Inflammatory macrophage treated with lipopolysaccharide for 4 hours (primary cell): ENCODE measurements at regions not wholly inside any gene's neighbourhood (a gene's known extent, or its start where the extent isn't known, plus 50 kb on each side); places are given as distances from the start of the nearest gene placed in this dataset.

ENCODE experiments used
- DNase-seq: peaks from one replicate; pipeline ENCODE4 v3.0.0-alpha.2; 2020

DNA sequence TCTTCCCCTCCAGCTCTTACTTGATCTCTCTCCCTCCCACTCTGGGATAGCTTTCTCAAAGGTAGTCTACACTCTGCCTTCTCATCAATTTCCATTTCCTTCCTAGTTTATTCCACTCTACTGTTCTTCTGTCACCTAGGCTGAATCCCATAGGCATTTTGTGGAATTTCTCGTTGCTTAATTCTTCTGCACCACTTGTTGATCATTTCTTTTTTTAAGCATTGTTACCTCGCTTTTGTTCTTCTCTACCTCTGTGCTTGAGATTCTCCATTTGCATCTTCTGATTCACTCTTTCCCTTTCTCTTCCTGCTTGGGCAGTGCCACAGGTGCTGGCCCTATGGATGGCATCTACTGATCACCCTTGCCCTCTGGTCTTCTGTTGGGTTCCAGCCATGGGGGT lies 567.2 kb downstream of the CDH26 start:
- DNase-seq: no peak

DNA sequence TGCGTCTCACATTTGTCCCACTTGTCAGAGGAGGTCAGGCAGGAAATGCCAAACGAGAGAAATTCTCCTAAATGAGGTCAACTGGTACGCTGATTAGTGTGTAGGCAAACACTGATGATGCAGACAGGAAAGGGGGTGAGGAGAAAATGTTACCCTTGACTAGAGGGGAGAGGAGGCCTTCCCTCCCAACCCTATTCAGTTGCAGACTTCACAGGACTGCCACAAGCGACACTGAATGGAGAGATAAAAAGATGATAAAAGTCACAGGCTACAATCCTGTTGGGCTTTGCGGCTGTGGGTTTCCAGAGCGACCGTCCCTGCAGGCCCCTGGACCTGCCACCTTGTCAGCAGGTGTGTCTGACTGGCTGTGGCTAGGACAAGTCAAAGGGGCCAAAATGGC lies 569.4 kb downstream of the CDH26 start:
- no peak for DNase-seq

DNA sequence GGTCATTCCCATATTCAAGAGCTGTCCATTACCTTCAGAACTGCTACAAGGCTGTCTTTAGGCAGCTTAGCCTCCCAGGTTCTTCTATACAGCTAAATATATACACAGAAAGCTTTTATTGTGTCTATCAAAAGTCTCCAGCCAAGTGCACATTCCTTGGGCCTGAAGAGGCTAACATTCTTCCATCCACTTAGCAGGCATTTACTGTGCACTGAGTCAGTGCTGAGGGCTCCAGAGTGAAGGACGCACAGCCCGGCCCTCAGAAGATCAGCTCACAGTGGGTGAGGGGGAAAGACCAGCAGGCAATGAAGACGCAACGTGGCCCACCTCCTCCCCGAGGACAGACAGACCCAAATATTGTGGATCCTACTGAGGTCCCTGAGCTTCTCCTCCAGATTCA lies 569.9 kb downstream of the CDH26 start:
- no peak for DNase-seq

DNA sequence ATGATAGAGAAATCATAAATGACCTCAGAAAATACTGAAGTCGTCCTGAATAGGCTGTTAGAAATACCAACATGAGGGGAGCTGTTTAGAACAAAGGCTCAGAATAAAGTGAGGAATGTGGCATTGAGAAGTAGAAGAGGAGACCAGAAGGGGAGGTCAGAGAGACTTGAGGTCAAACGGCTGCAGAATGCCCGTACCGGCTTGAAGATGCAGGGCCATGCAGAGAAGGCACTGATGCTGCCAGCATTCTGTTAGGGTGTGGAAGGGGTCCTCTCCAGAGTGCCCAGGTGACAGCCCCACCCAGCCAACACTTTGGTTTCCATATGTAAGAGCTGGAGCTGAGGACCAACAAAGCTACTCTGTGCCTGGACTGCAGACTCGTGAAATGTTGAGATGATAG lies 570.9 kb downstream of the CDH26 start:
- DNase-seq: no peak

DNA sequence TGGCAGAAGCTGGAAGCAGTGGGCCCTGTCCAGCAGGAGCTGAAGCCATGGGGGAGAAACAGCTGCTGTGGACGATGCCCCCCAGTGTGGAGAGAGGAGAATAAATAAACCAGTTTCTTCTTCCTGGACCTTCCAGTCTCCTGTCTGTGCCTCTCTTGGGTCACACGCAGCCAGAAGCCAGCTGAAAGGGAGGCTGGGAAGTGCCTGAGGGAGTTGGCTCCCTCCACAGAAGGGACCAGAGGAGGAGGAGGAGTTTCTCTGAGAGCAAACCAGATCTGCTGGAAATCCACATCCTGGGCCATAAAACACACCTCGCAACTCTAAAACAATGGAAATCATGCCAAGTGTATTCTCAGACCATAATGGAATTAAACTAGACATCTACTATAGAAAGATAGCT lies 577.0 kb downstream of the CDH26 start:
- DNase-seq: no peak

DNA sequence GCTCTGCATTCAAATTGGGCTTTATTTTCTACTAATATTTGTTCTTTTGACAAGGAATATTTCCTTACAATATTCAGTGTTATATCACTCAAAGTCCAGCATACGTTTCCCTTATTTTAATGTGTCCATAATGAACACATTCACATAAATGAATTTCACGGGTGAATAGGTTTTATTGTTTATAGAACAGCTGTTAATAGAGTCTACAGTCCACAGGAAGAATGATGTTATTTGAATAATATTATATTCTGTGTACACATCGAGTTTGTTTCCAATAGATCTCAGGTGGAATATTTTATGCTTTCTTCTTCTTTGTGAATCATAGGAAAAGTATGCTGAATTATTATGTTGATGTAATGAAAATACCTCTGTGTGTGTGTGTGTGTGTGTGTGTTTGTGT lies 582.4 kb downstream of the CDH26 start:
- no peak for DNase-seq

DNA sequence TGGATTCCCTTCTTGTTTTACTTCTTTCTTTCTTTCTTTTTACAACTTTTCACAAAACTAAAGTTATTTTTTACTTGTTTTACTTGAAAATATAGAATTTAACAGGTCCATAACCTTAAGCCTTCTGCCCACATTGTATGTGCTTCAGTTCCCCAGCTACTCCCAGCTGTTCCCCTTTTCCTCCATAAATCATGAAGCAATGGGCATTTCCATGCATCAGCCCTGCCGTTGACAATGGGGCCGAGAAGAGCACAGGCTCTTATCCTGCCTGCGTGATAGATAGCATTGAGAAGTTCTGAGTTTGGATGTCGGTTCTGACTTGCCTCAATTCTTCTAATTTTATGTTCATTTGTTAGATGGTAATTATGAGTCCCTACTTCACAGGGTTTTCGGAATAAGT lies 583.8 kb downstream of the CDH26 start:
- DNase-seq: no peak

DNA sequence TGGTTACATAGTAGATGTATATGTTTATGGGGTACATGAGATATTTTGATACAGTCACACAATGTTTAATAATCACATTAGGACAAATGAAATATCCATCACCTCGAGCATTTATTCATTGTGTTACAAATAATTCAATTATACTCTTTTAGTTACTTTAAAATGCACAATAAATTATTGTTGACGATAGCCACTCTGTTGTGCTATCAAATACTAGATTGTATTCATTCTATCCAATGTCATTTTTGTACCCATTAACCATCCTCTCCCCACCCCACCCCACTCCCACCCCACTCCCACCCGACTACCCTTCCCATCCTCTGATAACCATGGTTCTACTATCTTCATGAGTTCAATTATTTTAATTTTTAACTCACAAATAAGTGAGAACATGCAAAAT lies 585.4 kb downstream of the CDH26 start:
- DNase-seq: no peak

DNA sequence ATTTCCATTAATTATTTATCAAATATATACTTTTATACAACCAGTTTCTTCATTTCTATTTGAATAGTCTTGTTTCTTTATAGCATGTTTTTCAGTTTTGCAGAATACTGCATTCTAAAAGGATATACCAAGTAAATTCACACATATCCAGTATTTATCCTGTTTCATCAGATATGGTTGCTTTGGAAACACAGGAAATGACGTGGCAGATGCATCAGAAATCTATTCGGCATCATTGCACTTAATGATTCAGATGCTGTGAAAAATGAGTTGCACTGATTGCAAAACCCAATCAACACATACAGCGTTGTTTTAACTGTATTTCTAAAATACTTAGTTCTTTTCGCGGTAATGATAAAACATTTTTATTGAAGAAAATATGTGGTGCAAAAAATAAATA lies 594.9 kb downstream of the CDH26 start:
- no peak for DNase-seq

DNA sequence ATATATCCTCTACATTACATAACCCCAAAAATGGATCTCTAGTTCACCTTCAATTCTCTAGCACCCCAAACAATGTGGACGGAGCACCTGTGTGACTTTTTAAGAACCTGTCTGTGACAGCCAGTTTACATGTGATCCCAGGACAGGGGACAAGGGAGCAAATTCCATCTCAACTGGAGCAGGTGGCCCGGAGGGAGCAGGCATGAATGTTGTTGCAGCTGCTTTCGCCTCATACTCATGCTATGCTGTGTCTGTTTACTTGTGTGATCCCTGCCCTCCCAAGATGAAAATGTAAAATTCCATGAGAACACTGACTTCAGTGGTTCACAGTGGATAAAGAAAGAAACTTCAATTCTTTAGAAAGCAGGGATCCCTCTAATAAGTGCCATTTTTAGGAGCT lies 600.3 kb downstream of the CDH26 start:
- no peak for DNase-seq

DNA sequence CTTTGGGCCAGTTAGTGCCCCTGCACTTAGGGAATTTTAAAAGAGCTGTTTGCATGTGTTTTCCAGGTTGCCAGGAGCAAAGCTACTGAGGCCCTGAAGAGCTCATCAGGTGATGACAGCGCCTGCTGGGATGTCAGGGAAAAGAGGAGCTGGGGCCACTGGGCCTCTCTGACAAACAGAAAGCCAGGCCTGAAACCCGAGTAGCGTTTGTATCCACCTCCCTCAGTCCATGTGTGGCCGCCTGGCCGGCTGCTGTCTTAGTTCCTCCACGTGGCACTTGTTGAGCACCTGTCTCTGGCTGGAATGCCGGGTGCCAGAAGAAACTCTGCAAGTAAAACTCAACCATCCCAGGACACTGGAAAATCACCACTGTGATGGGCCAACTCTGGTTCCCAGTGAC lies 601.2 kb downstream of the CDH26 start:
- DNase-seq: no peak

DNA sequence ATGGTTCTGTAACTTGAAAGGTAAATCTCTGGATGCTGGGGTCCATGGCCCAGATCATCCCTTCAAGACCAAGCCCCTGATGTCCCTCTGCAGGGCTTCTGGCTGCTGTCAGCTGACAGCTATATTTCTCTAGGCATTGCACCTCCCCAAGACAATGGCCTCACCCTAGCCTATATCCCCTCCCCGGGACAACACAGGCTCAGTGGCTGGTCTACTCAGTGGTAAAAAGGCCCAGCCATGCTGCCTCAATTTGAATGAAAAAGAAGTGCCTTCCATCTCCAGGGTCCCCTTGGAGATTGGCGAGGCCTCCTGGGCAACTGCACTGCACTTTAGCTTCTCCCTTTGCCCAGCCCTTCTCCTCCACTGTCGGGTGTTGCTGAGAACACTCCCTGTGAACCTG lies 602.8 kb downstream of the CDH26 start:
- DNase-seq: no peak

DNA sequence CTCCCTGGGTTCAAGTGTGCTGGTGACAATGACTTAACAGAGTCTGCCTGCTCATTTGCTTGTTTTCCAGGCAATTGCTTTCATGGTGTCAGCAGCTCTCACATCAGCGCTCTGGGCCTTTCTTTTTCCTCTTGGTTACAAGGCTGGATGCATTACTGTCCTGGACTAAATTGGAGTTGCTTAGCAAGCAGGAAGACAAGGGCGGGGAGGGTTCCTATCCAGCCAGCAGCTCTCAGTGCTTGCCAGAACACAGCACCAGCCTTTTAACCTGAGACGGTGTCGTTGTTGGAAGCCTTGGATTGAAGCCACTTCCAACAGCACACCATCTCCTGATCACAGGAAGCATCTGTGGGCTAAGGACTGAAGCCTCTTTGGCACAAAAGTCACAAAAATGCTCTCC lies 606.9 kb downstream of the CDH26 start:
- DNase-seq: no peak

DNA sequence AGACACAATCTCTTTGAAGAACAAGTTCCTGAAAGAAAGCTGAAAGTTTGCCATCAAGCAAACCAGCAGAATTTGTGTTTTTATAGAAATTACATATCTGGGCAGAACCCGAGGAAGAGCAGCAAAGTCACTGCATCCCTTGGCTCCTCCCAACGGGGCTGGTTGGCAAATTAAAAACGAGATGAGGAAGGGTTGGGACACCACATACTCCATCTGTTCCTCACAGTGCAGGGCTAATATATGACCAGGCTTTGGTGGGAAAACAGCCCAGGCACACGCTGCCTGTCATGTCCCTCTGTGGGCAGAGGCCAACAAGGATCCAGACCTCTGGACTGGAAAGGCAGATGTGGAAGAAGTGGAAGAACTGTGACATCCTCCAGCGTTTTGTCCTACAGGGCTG lies 607.3 kb downstream of the CDH26 start:
- DNase-seq: no peak

DNA sequence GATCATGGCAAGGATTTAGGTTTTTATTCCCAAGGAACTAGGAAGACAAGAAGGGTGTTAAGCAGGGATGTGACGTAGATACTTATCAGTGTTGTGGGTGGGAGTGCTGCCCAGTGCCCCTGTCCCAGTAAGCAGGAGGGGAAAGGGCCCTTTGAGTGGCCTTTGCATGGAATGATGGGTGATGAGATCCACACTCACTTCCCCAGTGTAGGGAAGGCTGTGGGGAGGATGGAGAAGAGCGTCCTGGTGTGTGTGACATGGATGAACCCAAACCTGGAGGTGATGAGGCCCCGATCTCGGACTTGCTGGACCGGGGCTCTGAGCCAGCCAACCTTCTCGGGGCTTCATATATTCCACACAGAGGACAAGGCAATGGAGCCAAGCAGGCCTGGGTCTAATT lies 610.9 kb downstream of the CDH26 start:
- DNase-seq: no peak

DNA sequence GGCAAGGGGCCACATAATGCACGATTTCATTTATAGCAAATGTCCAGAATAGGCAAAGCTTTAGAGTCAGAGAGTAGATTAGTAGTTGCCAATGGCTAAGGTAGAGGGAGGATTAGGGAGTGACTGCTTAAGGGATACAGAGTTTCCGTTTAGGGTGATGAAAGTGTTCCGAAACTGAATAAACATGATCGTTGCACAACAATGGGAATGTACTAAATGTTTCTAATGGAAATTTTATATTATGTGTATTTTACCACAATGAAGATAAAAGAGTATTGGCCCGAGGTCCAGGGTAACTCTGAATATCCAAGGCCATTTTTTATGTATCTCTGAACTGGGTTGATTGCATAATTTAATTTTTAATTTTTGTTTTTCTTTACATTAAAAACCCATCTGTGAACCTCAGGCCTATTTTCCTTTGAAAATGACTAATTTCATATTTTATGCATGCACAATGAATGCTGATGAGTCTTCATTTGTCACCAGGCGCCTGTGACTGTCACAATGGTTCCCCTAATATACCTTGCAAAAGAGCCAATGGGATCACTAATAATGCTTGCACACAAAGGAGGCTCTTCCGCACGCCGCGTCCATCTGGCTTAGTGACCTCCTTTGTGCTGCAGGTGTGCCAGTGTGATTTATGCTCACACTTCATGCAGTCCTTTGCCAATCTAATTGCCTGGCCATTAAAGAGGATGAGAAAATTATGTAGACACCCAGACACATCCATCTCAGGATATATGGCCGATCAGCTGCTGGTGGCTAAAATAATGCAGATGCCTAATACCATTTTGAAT lies 612.5 kb downstream of the CDH26 start:
- DNase-seq: no peak

DNA sequence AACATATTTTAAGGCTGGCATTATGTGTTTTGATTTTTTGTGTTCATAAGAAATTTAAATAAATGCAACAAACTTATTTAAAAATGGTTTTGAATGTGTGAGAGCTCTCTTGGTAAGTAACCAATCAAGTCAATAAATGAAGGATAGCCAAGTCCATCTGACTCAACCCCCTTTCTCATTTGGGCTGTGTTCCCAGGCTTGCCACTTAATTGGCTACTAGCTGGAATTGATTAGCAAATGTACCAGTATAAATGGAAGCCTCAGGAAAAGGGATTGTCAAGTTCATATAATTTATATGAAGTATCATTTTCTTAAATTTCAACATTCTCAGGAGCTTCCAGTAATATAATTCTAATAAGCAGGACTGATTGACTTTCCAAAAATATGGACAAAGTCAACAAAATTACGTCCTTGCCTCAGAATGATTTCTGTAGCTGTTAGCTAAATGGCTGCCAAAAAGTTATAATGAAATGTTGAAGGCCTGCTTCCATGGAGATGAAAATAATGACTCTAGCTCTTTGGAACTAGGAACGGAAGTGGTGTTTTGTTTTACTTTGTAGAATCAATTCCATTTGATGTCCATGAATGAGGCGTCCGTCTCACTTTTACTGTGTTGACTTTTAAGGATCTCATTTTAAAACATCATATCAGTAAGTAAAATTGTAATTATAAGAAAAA lies 614.9 kb downstream of the CDH26 start:
- no peak for DNase-seq

DNA sequence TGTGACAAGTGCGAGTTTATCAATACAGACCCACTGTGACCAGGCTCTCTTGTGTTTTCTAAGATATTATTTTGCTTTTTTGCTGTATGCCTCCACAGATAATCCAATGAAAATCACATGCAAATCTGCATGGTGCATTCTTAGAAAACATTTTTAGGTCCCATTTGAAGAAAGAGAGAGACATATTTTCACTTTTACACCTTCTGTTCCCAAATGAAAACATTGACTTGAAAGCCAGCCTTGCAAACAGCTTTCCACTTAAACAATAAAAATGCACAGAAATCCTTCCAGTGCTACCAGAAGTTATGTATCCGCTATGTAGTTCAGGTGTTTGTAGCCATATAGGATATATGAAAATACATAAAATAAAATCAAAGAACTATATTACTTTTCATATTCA lies 618.0 kb downstream of the CDH26 start:
- DNase-seq: no peak

DNA sequence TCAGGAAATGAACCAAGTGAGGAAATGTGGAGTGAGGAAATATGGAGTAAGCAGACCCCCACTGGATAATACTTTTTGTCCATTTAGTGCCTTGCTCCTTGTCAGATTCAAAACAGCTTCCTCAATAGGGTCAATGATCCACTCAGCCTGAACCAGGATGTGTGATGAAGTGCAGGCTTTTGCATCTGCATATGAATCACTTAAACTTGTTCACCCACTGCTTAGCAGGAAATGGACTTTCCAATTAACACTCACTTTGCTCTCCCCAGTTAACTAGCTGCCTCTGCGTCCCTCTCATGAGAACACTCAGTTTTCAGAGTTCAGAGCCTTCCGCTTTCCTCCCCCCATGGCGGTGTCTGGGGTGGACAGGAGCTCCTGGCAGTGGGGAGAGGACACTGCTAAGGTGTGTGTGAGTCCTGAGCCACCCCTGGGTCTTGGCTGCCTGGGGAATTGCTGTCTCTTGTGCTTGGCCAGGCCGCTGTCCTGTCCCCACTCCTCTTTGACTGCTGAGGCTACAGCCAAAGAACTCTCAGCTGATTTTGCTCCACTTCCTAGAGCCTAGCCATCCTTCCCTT lies 621.8 kb downstream of the CDH26 start:
- DNase-seq: no peak

DNA sequence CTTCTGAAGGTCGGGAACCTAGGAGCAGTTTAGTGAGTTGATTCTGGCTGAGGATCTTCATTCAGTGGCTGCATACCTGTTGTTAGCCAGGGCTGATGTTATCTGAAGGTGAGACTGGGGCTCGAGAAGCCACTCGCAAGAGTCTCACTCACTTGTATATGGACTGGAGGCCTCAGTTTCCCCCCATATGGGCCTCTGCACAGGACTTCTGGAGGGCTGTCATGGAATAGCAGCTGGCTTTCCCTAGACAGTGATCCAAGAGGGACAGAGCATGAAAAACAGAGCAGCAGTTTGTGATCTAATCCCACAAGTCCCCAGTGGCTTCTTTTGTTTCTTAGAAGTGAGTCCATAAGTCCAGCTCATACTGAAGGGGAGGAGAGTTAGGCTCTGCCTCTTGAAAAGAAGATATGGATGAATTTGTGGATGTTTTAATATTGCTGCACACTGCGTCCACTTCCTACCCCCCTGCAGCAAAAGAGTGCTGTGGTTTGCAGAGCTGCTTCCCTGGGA lies 623.4 kb downstream of the CDH26 start:
- DNase-seq: no peak

DNA sequence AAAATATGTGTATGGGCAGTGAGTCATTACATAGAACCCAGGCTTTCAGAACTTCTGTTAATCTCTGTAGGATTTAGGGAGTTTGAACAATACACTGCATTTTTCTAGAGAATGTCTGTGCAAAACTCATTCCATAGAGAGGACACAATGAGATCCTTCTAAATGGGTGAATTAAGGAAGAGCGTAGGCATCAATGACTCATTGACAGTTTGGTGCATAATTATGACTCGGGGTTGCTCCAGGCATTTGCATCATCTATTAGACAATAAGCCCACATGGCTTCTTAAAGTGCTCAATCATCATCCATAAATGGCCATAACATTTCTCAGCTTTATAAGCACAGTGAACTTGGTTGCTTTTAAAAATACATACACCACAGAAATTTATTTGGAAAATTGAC lies 625.5 kb downstream of the CDH26 start:
- peak; percentile 10 for DNase-seq

DNA sequence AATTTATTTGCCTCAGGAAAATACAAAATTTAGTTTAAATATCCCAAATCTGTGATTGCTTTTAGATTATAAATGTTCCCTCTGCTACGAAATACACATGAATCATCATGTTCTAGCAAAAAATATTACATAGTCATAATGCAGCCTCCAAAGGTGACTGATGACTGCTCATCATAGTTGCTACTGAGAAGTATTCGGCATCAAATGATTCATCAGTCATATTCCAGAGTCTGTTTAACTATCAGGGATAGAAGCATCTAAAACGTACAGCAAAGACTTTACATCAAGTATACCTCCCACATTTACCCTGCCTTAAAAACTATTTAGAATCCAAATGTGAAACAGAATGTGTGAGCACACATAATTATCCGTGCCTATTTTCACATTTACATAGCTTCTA lies 626.0 kb downstream of the CDH26 start:
- DNase-seq: no peak

DNA sequence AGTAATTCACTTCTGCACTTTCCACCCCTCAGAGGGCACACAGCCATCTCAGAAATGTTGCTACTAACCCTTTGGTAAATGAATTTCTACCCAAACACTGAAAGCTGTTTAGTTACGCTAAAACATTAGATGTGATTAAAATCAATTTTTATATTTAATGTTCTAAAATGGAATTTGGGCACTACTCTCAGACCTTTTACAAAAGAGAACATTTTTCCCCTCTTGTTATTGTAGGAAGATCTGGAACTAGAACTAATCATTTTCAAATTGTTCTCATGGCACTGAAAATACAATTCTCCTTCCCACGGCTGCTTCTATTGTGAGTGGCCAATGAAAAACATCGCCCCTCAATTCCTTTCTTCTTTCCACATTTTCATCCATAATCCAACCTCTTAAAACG lies 627.4 kb downstream of the CDH26 start:
- no peak for DNase-seq
